DND-41 (cell line): ENCODE measurements at regions not wholly inside any gene's neighbourhood (a gene's known extent, or its start where the extent isn't known, plus 50 kb on each side); places are given as distances from the start of the nearest gene placed in this dataset.
"Not testable (repeated sequence)": the region's sequence is repeated elsewhere in the genome, so short reads cannot be mapped to it uniquely, and the experiment has no call there.

Source experiments
- ATAC-seq: fragments of 200-7000 bp; cut with Tn5 transposase; 3 replicates; pipeline ENCODE4 v1.9.1; 2021; ENCODE audit warnings: low read depth; ENCODE audit not compliant: insufficient read depth
- DNase-seq: peaks from one replicate; pipeline ENCODE4 v3.0.0-alpha.2; 2020
- H2AFZ ChIP-seq: 2 replicates; pipeline ENCODE4 v1.6.0; 2012; ENCODE audit warnings: low read depth, low read length
- H3K27ac ChIP-seq: 2 replicates; pipeline ENCODE4 v1.5.1; 2012; ENCODE audit warnings: low read length, inconsistent platforms
- H3K27me3 ChIP-seq: fragments of 200-600 bp; sonication (generic); 2 replicates; pipeline ENCODE4 v1.6.0; 2012; ENCODE audit warnings: low read length, mild to moderate bottlenecking, inconsistent platforms; ENCODE audit not compliant: insufficient read depth, poor library complexity
- H3K36me3 ChIP-seq: 2 replicates; pipeline ENCODE4 v1.5.1; 2012; ENCODE audit warnings: low read length, inconsistent platforms; ENCODE audit not compliant: insufficient read depth
- H3K4me1 ChIP-seq: 2 replicates; pipeline ENCODE4 v1.5.1; 2012; ENCODE audit warnings: mild to moderate bottlenecking, low read length; ENCODE audit not compliant: insufficient read depth
- H3K4me2 ChIP-seq: 2 replicates; pipeline ENCODE4 v1.6.0; 2012; ENCODE audit warnings: mild to moderate bottlenecking, moderate library complexity, low read length, inconsistent platforms; ENCODE audit not compliant: insufficient read depth
- H3K4me3 ChIP-seq, 2 experiments: fragments of 200-600 bp in 1 of 2; shearing (Covaris generic) in 1 of 2; 2 replicates each; pipeline ENCODE4 v1.5.1; 2012 to 2016; ENCODE audit warnings: inconsistent platforms in 2 of 2, low read length in 2 of 2, mild to moderate bottlenecking in 2 of 2, low read depth in 1 of 2, moderate library complexity in 1 of 2
- H3K79me2 ChIP-seq: 2 replicates; pipeline ENCODE4 v1.6.0; 2012; ENCODE audit warnings: low read length, inconsistent platforms; ENCODE audit not compliant: insufficient read depth
- H3K9ac ChIP-seq: 2 replicates; pipeline ENCODE4 v1.6.0; 2012; ENCODE audit warnings: low read depth, mild to moderate bottlenecking, inconsistent platforms, low read length, moderate library complexity
- H3K9me3 ChIP-seq: 2 replicates; pipeline ENCODE4 v1.5.1; 2012; ENCODE audit warnings: low read length, moderate library complexity, mild to moderate bottlenecking, inconsistent platforms; ENCODE audit not compliant: insufficient read depth, severe bottlenecking
- H4K20me1 ChIP-seq: 2 replicates; pipeline ENCODE4 v1.6.0; 2012; ENCODE audit warnings: low read length; ENCODE audit not compliant: insufficient read depth
- CTCF ChIP-seq: IDR thresholded peaks from 2 replicates; pipeline ENCODE4 v1.5.1; 2012; ENCODE audit warnings: borderline replicate concordance, low read length, moderate library complexity, mild to moderate bottlenecking; ENCODE audit not compliant: poor library complexity, severe bottlenecking; ENCODE audit errors: extremely low read depth
- EZH2 ChIP-seq: IDR thresholded peaks from 3 replicates; pipeline ENCODE4 v1.6.1; 2012; ENCODE audit warnings: borderline replicate concordance, low read depth, mild to moderate bottlenecking, moderate library complexity, low read length, inconsistent platforms; ENCODE audit not compliant: severe bottlenecking

- no peaks in the 10 kb centered on the region for H3K4me1 ChIP-seq
- peaks cover 3% of the 10 kb centered on the region for H3K9me3 ChIP-seq
- DNase-seq (no peak), ATAC-seq (no peak)
- no peak overlapping the region for H3K9ac ChIP-seq
- no peaks in the 10 kb centered on the region for H3K36me3 ChIP-seq
- TF ChIP-seq EZH2 (no peak), CTCF (no peak)
- H3K27ac ChIP-seq, result no peak overlapping the region
- no peaks in the 10 kb centered on the region for H3K27me3 ChIP-seq
- H3K4me3 ChIP-seq, result no peak overlapping the region
- no peaks in the 10 kb centered on the region for H3K79me2 ChIP-seq
- H3K4me2 ChIP-seq, result no peak overlapping the region
- no peak overlapping the region for H2AFZ ChIP-seq
- no peaks in the 10 kb centered on the region for H4K20me1 ChIP-seq
These were observed 75.9 kb downstream of the CAVIN4 start for GRCh38 chr9:100653643-100654334.

GRCh38 chr9:100656851-100657250 lies 79.0 kb downstream of the CAVIN4 start:
- not testable (repeated sequence) for H3K27me3 ChIP-seq, H3K9ac ChIP-seq, H3K27ac ChIP-seq, H3K36me3 ChIP-seq, H2AFZ ChIP-seq, DNase-seq, H3K4me3 ChIP-seq, H3K4me2 ChIP-seq, H3K79me2 ChIP-seq, ATAC-seq, H4K20me1 ChIP-seq, H3K9me3 ChIP-seq, H3K4me1 ChIP-seq

GRCh38 chr9:100661668-100662067 lies 83.8 kb downstream of the CAVIN4 start:
- no peak for TF ChIP-seq EZH2
- TF ChIP-seq CTCF, result no peak
- Histone ChIP-seq H3K27ac (no peak overlapping the region), H3K79me2 (no peaks in the 10 kb centered on the region), H3K4me2 (no peak overlapping the region), H2AFZ (no peak overlapping the region), H3K27me3 (no peaks in the 10 kb centered on the region), H3K36me3 (no peaks in the 10 kb centered on the region), H3K4me3 (no peak overlapping the region), H3K9ac (no peak overlapping the region), H3K9me3 (no peaks in the 10 kb centered on the region), H3K4me1 (no peaks in the 10 kb centered on the region), H4K20me1 (no peaks in the 10 kb centered on the region)
- DNase-seq, result no peak
- ATAC-seq, result no peak

- no peak overlapping the region for H3K4me3 ChIP-seq
- no peaks in the 10 kb centered on the region for H3K36me3 ChIP-seq
- H3K27ac ChIP-seq, result no peak overlapping the region
- H3K79me2 ChIP-seq, result no peaks in the 10 kb centered on the region
- TF ChIP-seq EZH2, result no peak
- no peak for TF ChIP-seq CTCF
- no peaks in the 10 kb centered on the region for H3K4me1 ChIP-seq
- H3K9ac ChIP-seq, result no peak overlapping the region
- no peak for DNase-seq
- no peaks in the 10 kb centered on the region for H3K9me3 ChIP-seq
- no peak overlapping the region for H3K4me2 ChIP-seq
- H4K20me1 ChIP-seq, result no peaks in the 10 kb centered on the region
- H3K27me3 ChIP-seq, result no peaks in the 10 kb centered on the region
- no peak overlapping the region for H2AFZ ChIP-seq
- no peak for ATAC-seq
These were observed 84.2 kb downstream of the CAVIN4 start for GRCh38 chr9:100662122-100662521.
